Upper lobe of left lung (tissue), 6 donors: ENCODE measurements at regions not wholly inside any gene's neighbourhood (a gene's known extent, or its start where the extent isn't known, plus 50 kb on each side); places are given as distances from the start of the nearest gene placed in this dataset.

Source experiments
- ATAC-seq, 2 donors: fragments of 200-7000 bp; cut with Tn5 transposase; one replicate each; pipeline ENCODE4 v1.9.1; 2022; ENCODE audit warnings: mild to moderate bottlenecking in 2 of 2, moderate library complexity in 2 of 2; ENCODE audit not compliant: low FRiP score in 2 of 2
- DNase-seq, 2 donors: peaks; one replicate each; pipeline ENCODE4 v3.0.0-alpha.2; 2019 to 2020
- H3K27ac ChIP-seq, 4 donors: fragments of 200-600 bp; sonication (generic); one replicate each; pipeline ENCODE4 v1.5.1; 2016 to 2019
- H3K27me3 ChIP-seq, 4 donors: fragments of 200-600 bp; sonication (generic); one replicate each; pipeline ENCODE4 v1.5.1; 2017 to 2019
- H3K36me3 ChIP-seq, 4 donors: fragments of 200-600 bp; sonication (generic); one replicate each; pipeline ENCODE4 v1.5.1; 2016 to 2019
- H3K4me1 ChIP-seq, 4 donors: fragments of 200-600 bp; sonication (generic); one replicate each; pipeline ENCODE4 v1.5.1; 2018 to 2019
- H3K4me3 ChIP-seq, 4 donors: fragments of 200-600 bp; sonication (generic); one replicate each; pipeline ENCODE4 v1.5.1; 2017 to 2019; ENCODE audit warnings: mild to moderate bottlenecking in 2 of 4, moderate library complexity in 1 of 4
- H3K9me3 ChIP-seq, 4 donors: fragments of 200-600 bp; sonication (generic); one replicate each; pipeline ENCODE4 v1.5.1; 2018 to 2019
- EP300 ChIP-seq, 4 donors: sonication (generic); formaldehyde crosslinking; IDR thresholded peaks; one replicate each; pipeline ENCODE4 v1.5.1; 2017; ENCODE audit warnings: antibody characterized with exemption in 4 of 4, control low read depth in 2 of 4
- POLR2A ChIP-seq, 4 donors: fragments of 450-650 bp; IDR thresholded peaks; one replicate each; pipeline ENCODE4 v1.5.1; 2016 to 2017; ENCODE audit warnings: antibody characterized with exemption in 4 of 4, mild to moderate bottlenecking in 2 of 4
- POLR2AphosphoS5 ChIP-seq, 2 donors: sonication (generic); formaldehyde crosslinking; IDR thresholded peaks; one replicate each; pipeline ENCODE4 v1.5.1; 2017; ENCODE audit warnings: antibody characterized with exemption in 2 of 2
- WGBS, 2 donors: methylation state at CpG; one replicate each; pipeline ENCODE4 v1.1.5; 2017 to 2018; 5-methylcytosine and 5-hydroxymethylcytosine counted together
- small RNA-seq, 4 donors: library from RNA; depleted of rRNA; stranded (forward); fragments of <200 nt; gene quantifications; one replicate each; pipeline ENCODE3, GENCODE V24; 2016
- TF ChIP-seq, protein P1 (sequence below), 6 experiments: fragments of 450-650 bp in 4 of 6; fragments of 200-600 bp in 2 of 6; sonication (generic) in 2 of 6; IDR thresholded peaks; one replicate each; pipeline ENCODE4 v1.5.1; 2016 to 2019; ENCODE audit warnings: antibody characterized with exemption in 6 of 6
- donor health status: DM: no; HTN: no; CAD: no; lungs with moderate emphysema.
- donor health status: DM: no; HTN: yes; CAD: no; lungs with severe emphysema.

DNA sequence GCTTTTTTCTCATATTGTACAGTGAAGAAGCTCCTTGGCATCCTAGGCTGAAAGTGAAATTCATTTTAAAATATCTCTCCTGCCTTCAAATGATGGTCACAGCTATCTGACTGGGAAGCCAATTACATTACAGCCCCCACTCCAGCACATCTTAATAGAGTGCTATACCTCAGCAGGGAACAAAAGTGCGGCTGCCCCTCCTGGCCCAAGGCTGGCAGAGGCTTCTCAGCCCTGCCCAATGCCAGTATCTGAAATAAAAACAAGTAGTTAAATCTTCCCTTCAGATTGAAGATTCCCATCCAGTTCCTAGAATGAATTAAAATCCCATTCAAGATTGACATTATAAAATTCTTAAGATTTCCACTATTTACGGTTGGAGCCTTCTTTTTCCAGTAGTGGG, 54.9 kb upstream of the GNG2 start:
- no peak for ATAC-seq
- Histone ChIP-seq H3K27ac (no peak overlapping the region), H3K27me3 (no peaks in the 10 kb centered on the region), H3K36me3 (no peaks in the 10 kb centered on the region), H3K4me1 (no peaks in the 10 kb centered on the region), H3K4me3 (no peak overlapping the region), H3K9me3 (no peaks in the 10 kb centered on the region)
- 83 to 85% methylated on average over 2 of the region's 2 CpGs for WGBS, 2 donors
- no peak for TF ChIP-seq POLR2A (IDR thresholded peaks at IDR 0.05)
- TF ChIP-seq EP300 (IDR thresholded peaks at IDR 0.05), result no peak
- TF ChIP-seq POLR2AphosphoS5 (IDR thresholded peaks at IDR 0.05), result no peak
- TF ChIP-seq, protein P1, sequence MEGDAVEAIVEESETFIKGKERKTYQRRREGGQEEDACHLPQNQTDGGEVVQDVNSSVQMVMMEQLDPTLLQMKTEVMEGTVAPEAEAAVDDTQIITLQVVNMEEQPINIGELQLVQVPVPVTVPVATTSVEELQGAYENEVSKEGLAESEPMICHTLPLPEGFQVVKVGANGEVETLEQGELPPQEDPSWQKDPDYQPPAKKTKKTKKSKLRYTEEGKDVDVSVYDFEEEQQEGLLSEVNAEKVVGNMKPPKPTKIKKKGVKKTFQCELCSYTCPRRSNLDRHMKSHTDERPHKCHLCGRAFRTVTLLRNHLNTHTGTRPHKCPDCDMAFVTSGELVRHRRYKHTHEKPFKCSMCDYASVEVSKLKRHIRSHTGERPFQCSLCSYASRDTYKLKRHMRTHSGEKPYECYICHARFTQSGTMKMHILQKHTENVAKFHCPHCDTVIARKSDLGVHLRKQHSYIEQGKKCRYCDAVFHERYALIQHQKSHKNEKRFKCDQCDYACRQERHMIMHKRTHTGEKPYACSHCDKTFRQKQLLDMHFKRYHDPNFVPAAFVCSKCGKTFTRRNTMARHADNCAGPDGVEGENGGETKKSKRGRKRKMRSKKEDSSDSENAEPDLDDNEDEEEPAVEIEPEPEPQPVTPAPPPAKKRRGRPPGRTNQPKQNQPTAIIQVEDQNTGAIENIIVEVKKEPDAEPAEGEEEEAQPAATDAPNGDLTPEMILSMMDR (IDR thresholded peaks at IDR 0.05), result no peak
- DNase-seq, result no peak

DNA sequence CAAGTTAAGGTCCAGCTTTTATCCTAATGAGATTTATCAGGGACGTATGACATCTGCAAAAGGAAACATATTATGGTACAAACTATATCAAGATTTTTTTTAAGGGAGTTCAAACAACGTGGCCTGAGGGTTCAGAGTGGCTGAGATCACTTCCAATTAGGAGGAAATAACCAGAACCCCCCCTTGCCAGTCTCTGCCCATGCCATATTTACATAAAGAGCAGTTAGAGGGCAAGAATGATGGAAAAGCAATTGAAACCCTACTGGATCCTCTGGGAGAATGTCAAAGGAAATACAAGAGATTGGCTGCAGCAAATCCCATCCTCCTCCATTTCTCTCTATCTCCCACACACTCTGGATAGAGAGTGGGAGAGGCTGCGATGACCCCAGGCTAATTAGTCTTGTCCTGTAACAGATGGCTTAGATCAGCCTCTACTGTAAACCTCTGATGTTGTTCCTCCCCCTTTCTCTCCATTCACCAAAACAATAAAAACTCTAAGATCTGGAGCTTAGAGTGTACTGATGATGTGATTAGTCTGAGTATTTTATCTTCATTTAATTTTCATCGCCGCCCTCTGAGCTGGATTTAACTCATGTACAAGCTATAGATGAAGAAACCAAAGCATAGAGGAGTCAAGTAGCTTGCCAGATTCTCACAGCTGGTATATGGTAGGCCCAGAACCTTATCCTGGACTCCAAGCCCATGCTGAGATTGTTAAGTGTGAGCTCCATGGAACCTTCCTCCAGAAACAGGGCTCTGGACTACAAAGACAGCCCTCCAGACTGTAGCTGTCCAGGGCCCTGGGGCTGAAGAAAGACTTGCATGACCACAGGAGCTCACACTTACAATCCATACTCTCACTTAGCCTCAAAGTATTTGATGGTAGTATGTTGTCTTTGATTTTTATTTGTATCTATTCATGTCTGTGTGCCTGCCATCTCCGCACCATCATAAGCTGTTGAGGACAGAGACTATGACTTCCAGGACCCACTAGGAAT, 54.1 kb upstream of the GNG2 start:
- no peak overlapping the region for H3K27ac ChIP-seq
- no peaks in the 10 kb centered on the region for H3K36me3 ChIP-seq
- H3K9me3 ChIP-seq, result no peaks in the 10 kb centered on the region
- TF ChIP-seq POLR2A (IDR thresholded peaks at IDR 0.05) (no peak), POLR2AphosphoS5 (IDR thresholded peaks at IDR 0.05) (no peak), EP300 (IDR thresholded peaks at IDR 0.05) (no peak)
- TF ChIP-seq, protein P1 (IDR thresholded peaks at IDR 0.05), result no peak
- no peak overlapping the region for H3K4me3 ChIP-seq
- no peaks in the 10 kb centered on the region for H3K4me1 ChIP-seq
- ATAC-seq (no peak), DNase-seq (no peak)
- 69 to 75% methylated on average over 6 of the region's 6 CpGs for WGBS, 2 donors
- H3K27me3 ChIP-seq, result no peaks in the 10 kb centered on the region

DNA sequence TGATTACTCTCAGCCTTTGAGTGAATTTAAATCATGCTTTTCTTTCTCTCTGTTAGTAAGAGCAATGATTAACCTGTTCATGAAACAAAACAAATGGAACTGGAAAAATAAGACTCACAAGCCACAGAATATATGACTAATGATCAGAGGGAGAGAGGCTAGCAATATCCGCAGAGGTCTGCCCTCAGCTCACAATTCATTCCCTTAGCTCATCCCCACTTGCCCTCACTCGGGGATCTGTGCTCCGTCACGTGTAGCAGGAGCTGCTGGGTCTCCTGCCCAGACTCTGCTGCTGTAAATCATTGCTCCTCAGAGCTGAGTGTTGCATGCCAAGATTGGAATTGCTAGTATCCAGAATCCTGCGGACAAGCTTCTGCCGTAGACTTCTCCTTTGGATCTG, 53.1 kb upstream of the GNG2 start:
- Histone ChIP-seq H3K4me1 (no peaks in the 10 kb centered on the region), H3K9me3 (no peaks in the 10 kb centered on the region), H3K27me3 (no peaks in the 10 kb centered on the region), H3K36me3 (no peaks in the 10 kb centered on the region), H3K27ac (no peak overlapping the region), H3K4me3 (no peak overlapping the region)
- ATAC-seq (no peak), DNase-seq (no peak)
- 74 to 88% methylated on average over 3 to 6 of the region's 6 CpGs for WGBS, 2 donors
- TF ChIP-seq, protein P1 (IDR thresholded peaks at IDR 0.05), result no peak
- TF ChIP-seq POLR2AphosphoS5 (IDR thresholded peaks at IDR 0.05) (no peak), EP300 (IDR thresholded peaks at IDR 0.05) (no peak), POLR2A (IDR thresholded peaks at IDR 0.05) (no peak)

Small RNA genes in the stretch of these regions (small RNA-seq; reads per million reads assigned to genes)
- 0 reads per million in 4 donors for gene AL079307.3
